Skeletal muscle tissue (tissue), 3 donors: ENCODE measurements at regions not wholly inside any gene's neighbourhood (a gene's known extent, or its start where the extent isn't known, plus 50 kb on each side); places are given as distances from the start of the nearest gene placed in this dataset.
"Not testable (repeated sequence)": the region's sequence is repeated elsewhere in the genome, so short reads cannot be mapped to it uniquely, and the experiment has no call there.

Source experiments
- H3K27ac ChIP-seq: one replicate; pipeline ENCODE4 v1.7.0; 2013; ENCODE audit warnings: mild to moderate bottlenecking, low read depth, low read length, inconsistent platforms
- H3K27me3 ChIP-seq, 3 donors: one replicate each; pipeline ENCODE4 v1.7.0; 2013; ENCODE audit warnings: low read length in 3 of 3; ENCODE audit not compliant: control insufficient read depth in 3 of 3, insufficient read depth in 3 of 3
- H3K36me3 ChIP-seq, 3 donors: one replicate each; pipeline ENCODE4 v1.7.0; 2013; ENCODE audit warnings: low read length in 3 of 3; ENCODE audit not compliant: control insufficient read depth in 3 of 3, insufficient read depth in 3 of 3
- H3K4me1 ChIP-seq, 3 donors: one replicate each; pipeline ENCODE4 v1.7.0; 2013; ENCODE audit warnings: low read length in 3 of 3, mild to moderate bottlenecking in 3 of 3; ENCODE audit not compliant: control insufficient read depth in 3 of 3, insufficient read depth in 3 of 3
- H3K4me3 ChIP-seq, 3 donors: one replicate each; pipeline ENCODE4 v1.7.0; 2013; ENCODE audit warnings: low read length in 3 of 3
- H3K9ac ChIP-seq, 3 donors: one replicate each; pipeline ENCODE4 v1.7.0; 2013; ENCODE audit warnings: low read length in 3 of 3, mild to moderate bottlenecking in 3 of 3, moderate library complexity in 2 of 3, low read depth in 1 of 3
- H3K9me3 ChIP-seq, 3 donors: one replicate each; pipeline ENCODE4 v1.7.0; 2013; ENCODE audit warnings: low read length in 3 of 3; ENCODE audit not compliant: control insufficient read depth in 3 of 3
- donor health status: Osteomylitis.

- Histone ChIP-seq H3K4me1 (no peaks in the 10 kb centered on the region), H3K27me3 (no peaks in the 10 kb centered on the region), H3K27ac (no peak overlapping the region), H3K36me3 (no peaks in the 10 kb centered on the region), H3K4me3 (no peak overlapping the region), H3K9me3 (no peaks in the 10 kb centered on the region), H3K9ac (no peak overlapping the region)
These were observed 353.3 kb downstream of the PAX1 start for GRCh38 chr20:22058746-22059145.

- Histone ChIP-seq H3K9ac (no peak overlapping the region), H3K36me3 (no peaks in the 10 kb centered on the region), H3K9me3 (no peaks in the 10 kb centered on the region), H3K4me3 (no peak overlapping the region), H3K27me3 (no peaks in the 10 kb centered on the region), H3K4me1 (no peaks in the 10 kb centered on the region), H3K27ac (no peak overlapping the region)
These were observed 350.5 kb downstream of the PAX1 start for GRCh38 chr20:22055981-22056380.

GRCh38 chr20:22052025-22052650, 346.7 kb downstream of the PAX1 start:
- H3K36me3 ChIP-seq = no peaks in the 10 kb centered on the region
- H3K27me3 ChIP-seq = no peaks in the 10 kb centered on the region
- no peak overlapping the region for H3K27ac ChIP-seq
- no peak overlapping the region for H3K4me3 ChIP-seq
- H3K9me3 ChIP-seq = peaks cover 0 to 2% (median 0%) of the 10 kb centered on the region in 3 donors
- H3K4me1 ChIP-seq = no peaks in the 10 kb centered on the region
- no peak overlapping the region for H3K9ac ChIP-seq

- not testable (repeated sequence) for H3K4me1 ChIP-seq, H3K9ac ChIP-seq, H3K9me3 ChIP-seq, H3K4me3 ChIP-seq, H3K36me3 ChIP-seq, H3K27me3 ChIP-seq, H3K27ac ChIP-seq
These were observed 340.6 kb downstream of the PAX1 start for GRCh38 chr20:22045956-22046507.

- H3K4me1 ChIP-seq = no peaks in the 10 kb centered on the region
- H3K9me3 ChIP-seq = peaks cover 0 to 6% (median 0%) of the 10 kb centered on the region in 3 donors
- H3K27me3 ChIP-seq = no peaks in the 10 kb centered on the region
- no peak overlapping the region for H3K27ac ChIP-seq
- H3K36me3 ChIP-seq = no peaks in the 10 kb centered on the region
- H3K9ac ChIP-seq = no peak overlapping the region
- no peak overlapping the region for H3K4me3 ChIP-seq
These were observed 322.0 kb downstream of the PAX1 start for GRCh38 chr20:22027423-22027822.

- no peak overlapping the region for H3K27ac ChIP-seq
- no peaks in the 10 kb centered on the region for H3K4me1 ChIP-seq
- no peaks in the 10 kb centered on the region for H3K36me3 ChIP-seq
- no peaks in the 10 kb centered on the region for H3K9me3 ChIP-seq
- no peaks in the 10 kb centered on the region for H3K27me3 ChIP-seq
- no peak overlapping the region for H3K4me3 ChIP-seq
- no peak overlapping the region for H3K9ac ChIP-seq
These were observed 314.7 kb downstream of the PAX1 start for GRCh38 chr20:22020201-22020600.

- no peak overlapping the region for H3K9ac ChIP-seq
- no peaks in the 10 kb centered on the region for H3K9me3 ChIP-seq
- no peak overlapping the region for H3K4me3 ChIP-seq
- no peaks in the 10 kb centered on the region for H3K4me1 ChIP-seq
- H3K27me3 ChIP-seq = no peaks in the 10 kb centered on the region
- no peak overlapping the region for H3K27ac ChIP-seq
- H3K36me3 ChIP-seq = no peaks in the 10 kb centered on the region
These were observed 303.0 kb downstream of the PAX1 start for GRCh38 chr20:22008456-22008855.

- no peaks in the 10 kb centered on the region for H3K27me3 ChIP-seq
- H3K9me3 ChIP-seq = no peaks in the 10 kb centered on the region
- H3K4me1 ChIP-seq = no peaks in the 10 kb centered on the region
- H3K4me3 ChIP-seq = no peak overlapping the region
- H3K27ac ChIP-seq = no peak overlapping the region
- no peak overlapping the region for H3K9ac ChIP-seq
- H3K36me3 ChIP-seq = no peaks in the 10 kb centered on the region
These were observed 300.8 kb downstream of the PAX1 start for GRCh38 chr20:22006306-22006705.

GRCh38 chr20:22005535-22005934, 300.1 kb downstream of the PAX1 start:
- no peaks in the 10 kb centered on the region for H3K27me3 ChIP-seq
- no peaks in the 10 kb centered on the region for H3K36me3 ChIP-seq
- no peak overlapping the region for H3K27ac ChIP-seq
- H3K9me3 ChIP-seq = no peaks in the 10 kb centered on the region
- H3K4me1 ChIP-seq = no peaks in the 10 kb centered on the region
- H3K9ac ChIP-seq = no peak overlapping the region
- no peak overlapping the region for H3K4me3 ChIP-seq

GRCh38 chr20:22004946-22005345, 299.5 kb downstream of the PAX1 start:
- no peak overlapping the region for H3K27ac ChIP-seq
- H3K36me3 ChIP-seq = no peaks in the 10 kb centered on the region
- no peaks in the 10 kb centered on the region for H3K27me3 ChIP-seq
- no peak overlapping the region for H3K9ac ChIP-seq
- no peak overlapping the region for H3K4me3 ChIP-seq
- no peaks in the 10 kb centered on the region for H3K4me1 ChIP-seq
- no peaks in the 10 kb centered on the region for H3K9me3 ChIP-seq
